Hematopoietic multipotent progenitor cell treated with erythropoietin and hydrocortisone succinate and interleukin-3 and kit ligand, for 8 days (in vitro differentiated cells): ENCODE measurements at regions not wholly inside any gene's neighbourhood (a gene's known extent, or its start where the extent isn't known, plus 50 kb on each side); places are given as distances from the start of the nearest gene placed in this dataset.
"Not testable (repeated sequence)": the region's sequence is repeated elsewhere in the genome, so short reads cannot be mapped to it uniquely, and the experiment has no call there.

Experiments
- DNase-seq: peaks from one replicate; pipeline ENCODE4 v3.0.0-alpha.2; 2015

GRCh38 chr1:26626994-26627393 lies 68.8 kb upstream of the ARID1A start:
- DNase-seq = no peak

GRCh38 chr1:26627954-26628353 lies 67.9 kb upstream of the ARID1A start:
- peak; percentile 30 for DNase-seq

DNA sequence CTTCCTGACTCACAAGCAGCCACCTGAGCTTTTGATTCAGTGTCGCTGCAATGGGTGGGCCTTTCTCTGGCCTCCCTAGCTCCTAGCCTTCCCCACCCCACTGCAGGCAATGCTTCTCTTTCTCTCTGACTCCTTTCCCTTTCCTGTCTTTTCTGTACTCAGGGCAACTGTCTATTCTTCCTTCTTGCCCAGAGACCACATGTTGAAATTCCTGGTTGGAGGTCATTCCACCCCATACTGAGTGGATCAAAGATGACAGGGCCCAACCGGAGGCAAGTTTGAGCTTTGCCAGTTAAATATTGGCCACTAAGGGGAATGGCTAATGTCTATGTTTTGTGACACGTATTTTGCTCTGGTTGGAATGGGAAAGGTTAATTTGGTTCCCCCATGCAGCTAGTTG lies 65.2 kb upstream of the ARID1A start:
- DNase-seq = no peak

DNA sequence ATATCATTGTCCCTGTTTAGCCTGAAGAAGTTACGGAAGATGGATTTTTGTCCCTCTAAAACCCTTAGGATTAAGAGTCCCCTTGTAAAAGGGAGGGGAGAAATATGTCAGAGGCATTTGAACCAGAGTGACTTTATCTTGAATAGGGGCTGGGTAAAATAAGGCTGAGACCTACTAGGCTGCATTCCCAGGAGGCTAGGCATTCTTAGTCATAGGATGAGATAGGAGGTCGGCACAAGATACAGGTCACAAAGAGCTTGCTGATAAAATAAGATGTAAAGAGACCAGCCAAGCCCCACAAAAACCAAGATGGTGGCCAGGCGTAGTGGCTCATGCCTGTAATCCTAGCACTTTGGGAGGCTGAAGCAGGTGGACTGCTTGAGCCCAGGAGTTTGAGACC lies 60.0 kb upstream of the ARID1A start:
- DNase-seq = not testable (repeated sequence)

GRCh38 chr1:26645734-26646133 lies 50.1 kb upstream of the ARID1A start:
- no peak for DNase-seq
